DMS53 treated with DMSO at 0.1 percent for 48 hours (cell line): ENCODE measurements at regions not wholly inside any gene's neighbourhood (a gene's known extent, or its start where the extent isn't known, plus 50 kb on each side); places are given as distances from the start of the nearest gene placed in this dataset.

Experiments used
- DNase-seq: peaks from one replicate; lab custom pipeline; 2025; ENCODE audit not compliant: unreplicated experiment; lab: John Stamatoyannopoulos, UW

DNA sequence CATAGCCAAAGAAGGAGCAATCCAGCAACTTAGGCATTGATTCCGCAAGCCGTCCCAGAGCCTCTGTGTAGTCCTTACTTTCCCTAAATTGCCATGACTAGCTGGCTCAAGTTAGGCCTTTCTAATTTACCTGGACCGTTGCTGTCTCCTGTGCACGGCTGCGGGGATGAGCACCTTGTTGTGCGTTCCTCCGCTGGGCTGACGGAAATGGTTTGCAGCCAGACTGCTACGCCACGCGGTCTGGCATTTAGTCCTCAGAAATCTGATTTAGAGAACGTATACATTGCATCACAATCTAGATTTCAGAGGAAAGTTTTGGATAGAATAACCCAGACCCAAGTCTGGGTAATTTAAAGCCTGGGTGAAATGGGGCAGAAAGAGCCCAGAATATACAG is 133.2 kb upstream of the ARHGAP5 start:
- DNase-seq, result no peak

DNA sequence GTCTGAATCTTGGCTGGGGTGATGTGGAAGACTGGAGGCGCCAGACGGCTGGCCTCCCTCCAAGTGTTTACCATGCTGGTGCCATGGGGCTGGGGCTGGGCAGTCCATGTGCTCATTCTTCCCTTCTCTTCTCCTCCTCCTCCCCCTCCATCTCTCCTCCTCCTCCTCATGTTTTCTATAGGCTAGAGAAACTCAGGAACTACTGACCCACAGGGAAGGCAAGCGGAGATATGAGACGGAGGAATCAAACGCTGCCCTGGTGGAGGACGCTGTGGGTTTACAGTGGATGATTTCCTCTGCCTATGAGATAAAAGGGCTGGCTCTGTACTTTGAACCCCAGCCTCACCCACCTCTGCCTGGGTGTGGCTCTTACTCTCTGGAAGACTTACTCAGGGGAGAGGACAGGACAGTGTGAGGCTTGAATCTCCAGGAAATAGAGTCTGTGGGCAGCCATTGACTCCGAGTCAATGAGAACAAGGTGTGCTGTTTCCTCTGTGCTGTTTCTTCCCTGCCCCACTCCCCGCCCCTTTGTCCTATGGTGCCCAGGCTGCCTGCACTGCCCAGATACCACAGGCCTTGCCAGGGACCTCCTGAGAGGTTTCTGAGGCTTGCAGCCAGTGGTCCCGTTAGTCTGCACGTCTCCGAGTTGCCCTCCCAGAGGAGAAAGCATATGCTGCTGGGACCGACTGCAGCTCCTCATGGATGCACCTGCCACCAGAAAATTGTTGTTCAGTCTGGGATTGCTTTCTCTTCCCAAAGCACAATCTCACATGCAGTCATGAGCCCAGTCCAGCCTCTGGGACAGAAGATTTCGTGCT is 132.6 kb upstream of the ARHGAP5 start:
- no peak for DNase-seq

DNA sequence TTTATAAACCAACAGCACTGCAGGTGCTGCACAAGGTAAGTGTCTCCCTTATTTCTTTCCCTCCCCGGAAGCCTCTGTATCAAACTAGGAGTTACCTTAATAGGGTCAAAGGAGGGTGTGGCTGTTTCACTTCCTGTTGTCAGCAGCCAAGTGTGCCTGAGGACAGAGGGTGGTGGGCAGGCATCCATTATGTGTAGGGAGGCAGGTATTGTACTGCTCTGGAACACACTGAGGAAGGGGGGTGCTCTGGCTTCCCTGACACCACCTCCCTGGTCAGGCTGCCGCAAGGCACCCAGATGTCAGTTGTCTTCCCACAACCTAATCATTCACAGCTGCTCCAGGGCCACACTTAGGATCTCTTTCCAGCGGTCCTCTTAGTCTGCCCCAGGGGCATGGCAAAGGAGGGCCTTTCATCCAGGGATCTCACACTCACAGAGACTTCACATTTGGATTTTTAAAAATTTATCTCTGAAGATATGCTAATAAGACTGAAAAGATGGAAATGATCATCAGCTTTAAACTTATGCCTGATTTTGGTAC is 132.0 kb upstream of the ARHGAP5 start:
- DNase-seq, result peak; percentile 32

DNA sequence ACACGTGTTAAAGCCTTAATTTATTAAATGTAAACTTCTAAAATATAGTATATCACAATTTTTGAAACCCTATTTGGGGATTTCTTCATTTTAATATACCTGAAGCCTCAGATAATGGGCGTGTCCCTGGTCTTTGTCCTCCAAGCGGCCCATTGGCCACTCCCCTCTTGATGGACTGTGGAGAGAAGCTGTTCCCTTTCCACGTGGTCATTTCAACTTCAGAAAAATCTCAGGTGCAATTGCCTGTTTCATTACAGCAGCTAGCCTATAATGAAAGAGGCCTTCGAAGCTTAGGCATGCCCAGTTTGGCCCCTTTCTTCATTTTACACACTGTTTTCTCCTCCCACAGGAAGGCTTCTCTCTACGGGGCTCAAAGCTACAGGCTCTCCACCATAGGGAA is 131.4 kb upstream of the ARHGAP5 start:
- no peak for DNase-seq

DNA sequence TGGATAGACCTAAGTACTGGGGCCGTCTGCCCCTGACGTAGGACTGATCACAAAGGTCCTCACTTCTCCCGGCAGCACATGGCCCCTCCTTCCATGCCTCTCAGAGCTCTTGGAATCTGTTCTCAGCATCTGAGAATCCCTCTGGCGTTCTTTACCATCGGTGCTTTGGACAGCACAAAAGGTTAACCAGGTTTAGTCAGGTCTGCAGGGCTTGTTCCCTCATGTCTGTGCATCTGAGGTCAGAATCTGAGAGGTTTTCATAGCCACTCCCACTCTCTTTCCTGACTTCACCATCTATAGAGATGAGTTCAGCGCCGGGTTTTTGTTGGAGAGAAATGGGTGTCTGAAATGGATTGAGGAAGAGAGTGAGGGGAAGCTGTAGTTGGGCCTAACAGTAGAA is 130.0 kb upstream of the ARHGAP5 start:
- no peak for DNase-seq

DNA sequence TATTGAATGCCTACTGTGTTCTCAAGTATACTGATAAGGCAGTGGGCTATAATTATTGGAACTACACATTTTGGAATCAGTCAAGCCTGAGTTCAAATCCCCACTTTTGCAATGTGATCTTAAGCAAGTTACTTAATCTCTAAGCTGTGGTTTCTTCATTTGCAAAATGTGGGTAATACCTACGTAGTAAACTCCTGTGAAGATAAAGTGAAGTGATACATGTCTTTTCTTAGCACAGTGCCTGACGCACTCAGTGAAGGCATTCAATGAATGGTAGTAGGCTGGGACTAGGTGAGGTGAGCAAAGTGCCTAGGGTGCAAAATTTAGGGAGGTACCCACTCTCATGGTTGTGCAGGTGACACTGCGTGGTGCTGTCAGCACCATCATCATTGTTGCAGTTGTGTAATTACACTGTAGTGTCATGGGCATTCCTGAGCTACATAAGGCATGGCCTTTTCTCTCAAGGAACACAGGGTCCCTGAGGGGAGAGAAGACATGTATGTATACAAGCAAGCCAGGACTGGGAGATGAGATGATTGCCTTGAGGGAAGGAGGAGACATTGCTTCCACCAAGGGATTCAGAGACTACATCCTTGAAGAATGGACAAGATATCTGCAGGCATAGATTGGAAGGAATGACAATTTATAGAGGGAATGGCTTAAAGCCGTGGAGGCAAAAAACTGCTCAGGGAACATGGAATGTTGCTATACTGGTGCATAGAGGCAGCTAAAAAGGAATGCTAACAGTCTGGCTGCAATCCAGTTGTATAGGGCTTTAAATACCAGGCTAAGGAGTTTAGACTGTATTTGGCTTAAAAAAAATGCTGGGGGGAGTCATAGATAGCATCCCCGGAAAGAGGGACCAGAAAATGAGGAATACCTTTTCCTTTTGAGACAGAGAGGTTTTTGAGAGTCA is 129.2 kb upstream of the ARHGAP5 start:
- no peak for DNase-seq

DNA sequence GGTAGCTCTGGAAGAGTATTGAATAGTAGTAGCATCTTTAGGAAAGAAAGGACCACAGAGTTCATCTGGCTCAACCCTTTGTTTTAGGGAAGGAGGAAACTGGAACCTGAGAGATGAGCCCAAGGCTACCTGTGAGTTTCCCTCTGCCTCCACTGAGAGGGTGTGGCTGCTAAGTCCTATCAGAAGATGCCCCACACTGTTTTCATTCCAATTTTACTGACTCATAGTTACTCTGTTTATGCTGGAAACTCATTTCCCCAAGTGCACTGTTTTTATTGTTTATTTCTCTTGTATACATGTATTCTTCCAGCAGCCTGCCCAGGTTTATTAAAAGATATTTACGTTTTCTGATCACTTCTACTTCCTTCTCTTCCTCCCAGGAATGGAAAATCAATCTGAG is 127.4 kb upstream of the ARHGAP5 start:
- DNase-seq, result no peak

DNA sequence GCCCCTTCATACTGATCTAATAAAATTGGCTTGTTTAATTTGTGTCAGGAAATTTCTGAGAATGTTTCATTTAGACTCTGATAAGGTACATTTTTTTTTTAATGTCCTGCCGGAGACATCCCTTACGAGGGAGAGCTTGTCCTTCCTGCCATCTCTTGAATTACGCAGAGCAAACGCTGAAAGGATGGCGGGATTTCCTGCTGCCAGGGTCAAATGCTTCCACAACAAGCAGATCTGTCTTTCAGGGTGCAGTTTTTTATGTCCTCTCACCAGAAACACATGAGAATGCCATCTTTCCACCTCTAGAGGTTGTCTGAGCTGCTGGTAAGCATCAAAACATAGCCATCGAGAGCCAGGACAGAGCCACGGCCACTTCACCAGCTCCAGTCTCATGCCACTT is 126.8 kb upstream of the ARHGAP5 start:
- no peak for DNase-seq

DNA sequence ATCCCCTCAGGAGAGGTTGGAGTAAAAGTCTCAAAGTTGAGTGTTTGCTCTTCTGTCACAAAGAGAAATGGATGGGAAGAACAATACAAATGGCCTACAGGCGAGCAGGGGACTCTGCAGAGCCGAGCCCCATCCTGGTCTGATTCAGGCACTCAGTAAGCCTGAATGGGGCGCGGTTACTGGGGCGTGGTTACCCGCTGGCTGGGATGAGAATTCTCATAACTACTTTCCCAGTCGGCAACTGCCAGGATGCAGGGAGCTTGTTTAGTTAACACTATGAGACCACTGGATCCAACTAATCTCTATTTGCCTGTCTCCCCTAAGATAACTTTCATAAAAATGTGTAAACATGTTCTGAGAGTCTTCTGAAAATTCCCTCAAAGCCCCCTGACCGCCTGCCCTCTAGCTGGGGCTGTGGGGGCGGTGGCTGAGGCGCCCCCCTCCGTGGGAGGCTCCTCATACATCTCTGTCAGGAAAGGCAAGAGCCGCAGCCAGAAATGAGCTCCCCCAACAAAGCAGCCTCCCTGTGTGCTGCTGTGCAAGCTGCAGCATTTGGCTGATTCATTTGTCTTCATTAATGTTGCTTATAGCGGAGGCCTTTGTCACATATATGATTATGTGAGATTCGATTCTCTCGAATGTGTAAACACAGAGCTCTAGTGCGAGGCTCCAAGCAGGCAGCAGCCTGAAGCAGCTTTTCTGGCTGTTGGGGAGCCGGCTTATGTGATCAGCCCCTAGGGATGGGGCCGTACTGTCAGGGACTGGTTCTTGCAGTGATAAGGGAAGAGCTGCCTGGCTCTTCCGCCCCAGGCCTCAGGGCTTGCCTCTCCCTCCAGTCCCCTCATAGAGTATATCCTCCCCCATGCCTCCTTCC is 126.1 kb upstream of the ARHGAP5 start:
- DNase-seq, result no peak

DNA sequence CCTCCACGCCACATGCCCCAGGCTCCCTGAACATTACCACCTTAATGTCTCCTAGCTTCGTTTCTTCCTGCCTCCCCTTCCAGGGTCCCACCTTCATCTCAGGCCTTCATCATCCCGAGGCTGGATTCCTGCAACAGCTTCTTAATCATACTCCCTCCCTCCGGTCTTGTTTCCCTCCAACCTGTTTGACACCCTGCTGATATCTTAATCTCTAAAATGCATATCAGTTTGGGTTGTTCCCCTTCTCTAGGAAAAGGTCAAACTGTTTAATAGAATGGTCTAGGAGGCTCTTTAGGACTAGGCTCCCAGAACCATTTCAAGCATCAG is 125.5 kb upstream of the ARHGAP5 start:
- DNase-seq, result no peak

DNA sequence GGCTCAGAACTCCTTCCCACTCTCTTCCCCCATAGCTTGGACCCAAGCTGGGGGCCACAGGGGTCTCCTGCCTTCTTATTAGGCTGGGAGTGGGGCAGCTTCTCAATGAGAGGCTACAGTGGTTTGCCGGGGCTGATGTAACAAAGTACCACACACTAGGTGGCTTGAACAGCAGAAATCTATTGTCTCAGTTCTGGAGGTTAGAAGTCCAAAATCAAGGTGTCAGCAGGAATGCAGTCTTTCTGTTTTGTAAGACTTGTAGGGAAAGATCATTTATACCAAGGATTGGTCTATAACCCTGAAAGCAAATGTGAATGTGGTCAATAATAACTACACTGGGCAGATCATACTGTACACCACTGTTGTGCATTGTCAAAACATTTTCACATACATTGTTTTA is 124.5 kb upstream of the ARHGAP5 start:
- DNase-seq, result no peak

DNA sequence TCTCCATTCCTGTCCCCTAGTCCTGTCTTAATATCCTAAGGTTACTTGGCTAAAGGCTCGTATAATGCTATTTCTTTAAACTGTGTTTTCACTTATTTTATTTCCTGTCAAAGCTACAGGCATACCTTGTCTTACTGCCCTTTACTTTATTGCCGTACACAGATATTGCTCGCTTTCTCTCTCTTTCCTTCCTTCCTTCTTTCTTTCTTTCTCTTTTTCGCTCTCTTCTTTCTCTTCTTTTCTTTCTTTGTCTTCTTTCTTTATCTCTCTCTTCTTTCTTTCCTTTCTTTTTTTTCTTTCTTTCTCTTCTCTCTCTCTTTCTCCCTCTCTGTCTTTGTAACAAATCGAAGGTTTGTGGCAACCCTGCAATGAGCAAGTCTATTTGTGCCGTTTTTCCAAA is 123.9 kb upstream of the ARHGAP5 start:
- no peak for DNase-seq

DNA sequence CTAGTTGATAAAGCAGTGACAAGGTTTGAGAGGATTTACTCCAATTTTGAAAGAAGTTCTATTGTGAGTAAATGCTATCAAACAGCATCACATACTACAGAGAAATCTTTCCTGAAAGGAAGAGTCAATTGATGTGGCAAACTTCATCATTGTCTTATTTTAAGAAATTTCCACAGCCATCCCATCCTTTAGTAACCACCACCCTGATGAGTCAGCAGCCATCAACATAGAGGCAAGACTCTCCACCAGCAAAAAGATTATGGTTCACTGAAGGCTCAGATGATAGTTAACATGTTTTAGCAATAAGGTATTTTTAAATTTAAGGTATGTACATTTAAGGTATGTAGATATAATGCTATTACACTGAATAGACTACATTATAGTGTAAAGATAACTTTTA is 122.1 kb upstream of the ARHGAP5 start:
- no peak for DNase-seq

DNA sequence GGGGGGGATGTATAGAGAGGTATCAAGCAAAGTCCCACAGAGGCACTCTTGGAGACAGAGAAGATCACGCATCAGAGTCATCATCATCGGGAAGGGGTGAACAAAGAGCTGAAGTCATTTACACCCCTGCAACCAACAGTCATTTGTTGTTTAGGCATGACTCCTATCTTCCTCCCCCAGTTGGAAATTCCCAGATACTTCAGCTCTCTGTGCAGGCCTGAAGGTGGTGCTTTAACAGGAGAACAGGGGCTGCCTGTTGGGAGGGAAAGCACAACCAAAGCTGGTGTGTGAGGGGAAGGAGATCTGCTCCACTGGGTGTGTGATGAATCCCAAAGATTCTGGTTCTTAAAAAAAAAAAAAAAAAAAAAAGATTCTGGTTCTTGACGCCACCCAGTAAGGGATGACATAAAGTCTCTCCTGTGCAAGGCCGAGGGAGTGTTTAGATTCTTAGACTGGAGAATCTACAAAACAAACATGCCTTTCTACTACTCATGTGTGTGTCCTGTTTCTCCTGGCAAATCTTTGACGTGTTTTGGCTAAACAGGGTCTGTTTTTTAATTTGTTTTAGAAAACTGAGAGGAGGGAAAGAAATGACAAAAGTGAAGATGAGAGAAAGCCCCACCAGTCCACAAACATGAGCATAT is 121.0 kb upstream of the ARHGAP5 start:
- no peak for DNase-seq

DNA sequence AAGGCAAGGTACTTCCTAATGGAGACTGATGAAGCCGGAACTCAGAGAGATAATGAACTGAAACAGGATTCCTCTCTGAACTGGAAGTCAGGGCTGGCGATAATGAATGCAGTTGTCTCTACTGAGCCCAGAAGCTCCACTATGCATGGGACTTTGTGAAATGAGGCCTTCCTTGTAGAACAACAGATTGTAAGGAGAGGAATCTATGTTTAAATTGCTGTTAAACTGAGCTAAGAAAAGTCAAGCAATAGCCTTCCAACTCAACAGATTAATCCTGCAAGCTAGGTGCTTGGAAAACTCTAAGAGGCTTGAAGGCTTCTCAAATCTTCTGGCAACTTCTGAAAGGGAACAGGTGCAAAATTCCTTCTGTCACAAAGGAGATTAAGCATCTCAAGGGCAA is 119.5 kb upstream of the ARHGAP5 start:
- DNase-seq, result no peak

DNA sequence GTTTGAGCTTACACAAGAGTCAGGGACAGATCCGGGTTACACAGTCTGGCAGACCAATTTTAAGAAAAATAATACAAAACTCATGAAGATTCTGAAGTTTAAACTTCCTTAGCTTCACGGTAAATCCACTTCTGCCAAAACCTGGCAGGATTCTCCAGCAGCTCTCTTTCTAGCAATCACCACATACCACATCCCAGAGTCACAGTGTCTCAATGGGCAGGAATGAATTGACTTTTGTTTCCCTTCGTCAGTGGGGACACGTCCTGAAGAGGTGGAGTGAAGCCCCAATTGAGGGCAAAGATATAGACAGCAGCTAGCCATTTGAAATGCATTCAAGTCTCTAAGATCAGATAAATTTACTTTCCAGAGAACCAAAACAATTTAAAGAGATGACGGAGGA is 117.1 kb upstream of the ARHGAP5 start:
- DNase-seq, result no peak

DNA sequence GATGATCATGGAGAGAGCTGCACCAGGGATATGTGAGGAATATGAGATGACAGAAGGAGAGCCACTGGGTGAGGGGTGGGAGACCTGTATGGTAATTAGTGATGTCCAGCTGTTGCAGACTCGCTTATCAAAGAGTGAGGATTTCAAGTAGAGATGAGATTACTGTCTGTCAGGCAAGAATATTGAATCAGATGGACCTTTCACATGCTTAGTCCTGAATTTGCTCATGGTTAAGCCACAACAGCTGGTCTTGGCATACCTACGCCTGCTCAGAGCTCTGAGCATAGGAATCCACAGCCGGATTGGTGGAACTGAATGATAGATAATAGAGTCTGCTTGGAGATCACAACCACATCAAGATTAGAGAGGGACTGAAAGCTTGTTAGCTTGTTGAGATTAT is 115.2 kb upstream of the ARHGAP5 start:
- no peak for DNase-seq

DNA sequence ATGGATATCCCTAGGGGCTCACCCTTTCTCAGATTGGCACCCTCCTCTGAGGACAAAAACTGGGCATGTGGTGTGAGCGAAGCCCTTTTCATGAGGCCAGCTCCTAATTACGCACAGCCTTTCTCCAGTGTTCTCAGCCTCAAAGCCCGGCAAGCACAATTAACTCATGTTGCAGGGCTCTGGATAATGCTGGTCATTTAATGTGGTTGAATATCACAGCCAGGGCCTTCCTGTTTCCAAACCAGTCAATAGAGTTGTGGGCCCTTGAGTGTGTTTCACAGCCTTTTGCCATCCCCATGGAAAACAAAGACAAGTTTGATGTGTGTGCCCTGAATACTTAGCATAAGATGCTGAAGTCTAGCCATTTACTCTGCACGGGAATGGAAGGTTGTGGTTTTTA is 114.2 kb upstream of the ARHGAP5 start:
- DNase-seq, result no peak

DNA sequence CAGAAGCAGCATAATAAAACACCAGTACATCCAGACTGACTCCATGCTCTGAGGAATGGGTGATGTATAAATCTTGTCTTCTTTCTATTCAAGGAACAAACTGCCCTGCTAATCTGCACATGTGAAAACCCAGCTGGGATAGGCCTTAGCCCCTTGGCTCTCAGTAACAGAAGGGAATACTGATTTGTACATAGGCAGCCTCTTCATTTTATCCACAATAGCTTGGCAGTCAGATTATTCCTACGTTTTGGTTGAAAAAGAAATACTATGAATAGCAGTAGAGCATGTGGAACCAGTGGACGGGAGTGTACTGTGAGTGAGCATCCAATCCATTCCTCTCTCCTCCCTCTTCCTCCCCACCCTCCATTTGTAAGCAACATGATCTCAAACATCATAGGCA is 113.5 kb upstream of the ARHGAP5 start:
- DNase-seq, result no peak

DNA sequence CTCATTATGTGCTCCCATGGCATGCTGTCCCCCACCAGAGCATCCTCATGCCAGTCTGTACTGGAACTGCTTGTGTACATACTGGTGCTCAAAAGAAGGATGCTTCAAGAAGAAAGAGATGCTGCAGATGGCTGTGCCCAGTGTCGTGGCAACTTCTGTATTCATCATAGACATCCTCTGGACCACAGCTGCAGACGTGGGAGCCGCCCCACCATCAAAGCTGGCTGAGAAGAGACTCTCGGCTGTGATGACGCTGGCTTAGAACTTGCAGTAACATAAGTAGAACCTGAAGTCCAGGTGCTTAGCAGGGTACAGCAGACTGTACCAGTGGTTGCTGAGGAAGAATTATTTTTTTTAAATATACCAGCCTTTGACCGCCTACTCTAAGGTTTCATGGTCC is 112.6 kb upstream of the ARHGAP5 start:
- no peak for DNase-seq
